Activated T-cell treated with anti-CD3 and anti-CD28 coated beads for 48 hours (primary cell): ENCODE measurements at regions not wholly inside any gene's neighbourhood (a gene's known extent, or its start where the extent isn't known, plus 50 kb on each side); places are given as distances from the start of the nearest gene placed in this dataset.
"Not testable (repeated sequence)": the region's sequence is repeated elsewhere in the genome, so short reads cannot be mapped to it uniquely, and the experiment has no call there.

Experiments
- DNase-seq: peaks from one replicate; pipeline ENCODE4 v3.0.0-alpha.2; 2020; ENCODE audit warnings: low read depth

DNA sequence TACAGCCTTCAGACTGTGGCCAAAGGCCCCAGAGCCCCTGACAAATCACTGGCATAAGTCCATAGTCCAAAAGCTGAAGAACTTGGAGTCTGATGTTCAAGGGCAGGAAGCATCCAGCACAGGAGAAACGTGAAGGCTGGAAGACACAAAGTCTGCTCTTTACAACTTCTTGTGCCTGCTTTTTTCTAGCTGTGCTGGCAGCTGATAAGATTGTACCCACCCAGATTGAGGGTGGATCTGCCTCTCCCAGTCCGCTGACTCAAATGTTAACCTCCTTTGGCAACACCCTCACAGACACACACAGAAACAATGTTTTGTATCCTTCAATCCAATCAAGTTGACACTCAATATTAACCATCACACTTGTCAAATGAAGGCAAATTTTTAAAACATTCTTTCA lies 959.5 kb downstream of the FSCB start:
- DNase-seq: not testable (repeated sequence)

DNA sequence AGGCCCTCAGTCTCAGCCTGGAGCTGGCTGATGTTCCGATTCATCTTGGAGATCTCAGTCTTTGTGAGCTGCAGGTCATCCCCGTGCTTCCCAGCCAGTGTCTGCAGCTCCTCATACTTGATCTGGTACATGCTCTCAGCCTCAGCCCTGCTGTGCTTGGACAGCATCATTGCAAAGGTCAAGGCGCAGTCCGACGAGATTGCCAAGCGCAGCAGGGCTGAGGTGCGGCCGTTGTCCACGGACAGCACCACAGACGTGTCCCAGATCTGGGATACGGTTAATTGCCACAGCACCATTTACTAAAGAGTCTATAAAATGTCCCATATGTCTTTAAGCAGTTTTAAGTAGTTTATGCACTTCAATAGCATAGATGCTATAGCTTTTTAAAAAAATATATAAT lies 965.7 kb downstream of the FSCB start:
- no peak for DNase-seq

DNA sequence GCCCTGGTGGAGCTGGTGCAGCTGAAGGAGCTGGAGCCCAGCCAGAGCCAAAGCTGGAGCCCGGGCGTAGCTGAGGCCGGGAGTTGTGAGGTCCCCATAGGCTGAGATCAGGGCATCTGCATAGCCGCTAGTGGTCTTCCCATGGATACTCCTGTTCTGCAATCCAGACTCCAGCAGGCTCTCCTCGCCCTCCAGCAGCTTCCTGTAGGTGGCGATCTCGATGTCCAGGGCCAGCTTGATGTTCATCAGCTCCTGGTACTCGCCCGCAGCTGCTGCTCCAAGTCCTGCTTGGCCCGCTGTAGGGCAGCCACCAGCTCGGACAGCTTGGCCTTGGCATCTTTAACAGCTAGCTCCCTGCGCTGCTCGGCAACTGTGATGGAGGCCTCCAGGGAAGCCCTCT lies 966.1 kb downstream of the FSCB start:
- DNase-seq: no peak

DNA sequence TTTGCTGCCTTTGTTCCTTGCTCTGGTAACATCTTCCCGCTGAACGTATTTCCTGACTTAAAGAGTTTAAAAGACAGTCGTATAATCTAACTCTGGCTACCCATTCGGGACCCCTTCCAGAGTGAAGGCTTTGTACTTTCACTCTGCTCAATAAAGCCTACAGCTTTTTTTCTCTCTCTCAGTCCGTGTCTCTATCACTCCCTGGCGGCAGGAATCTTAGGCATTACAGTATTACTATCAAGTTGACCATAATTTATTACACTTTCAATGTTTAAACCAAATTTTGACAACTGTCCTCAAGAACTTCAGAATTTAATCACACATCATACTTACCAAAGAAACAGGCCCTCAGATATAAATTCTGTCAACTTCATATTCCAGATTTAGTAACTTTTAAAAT lies 967.9 kb downstream of the FSCB start:
- no peak for DNase-seq

GRCh38 chr14:43535231-43535838 lies 971.7 kb downstream of the FSCB start:
- DNase-seq: no peak

DNA sequence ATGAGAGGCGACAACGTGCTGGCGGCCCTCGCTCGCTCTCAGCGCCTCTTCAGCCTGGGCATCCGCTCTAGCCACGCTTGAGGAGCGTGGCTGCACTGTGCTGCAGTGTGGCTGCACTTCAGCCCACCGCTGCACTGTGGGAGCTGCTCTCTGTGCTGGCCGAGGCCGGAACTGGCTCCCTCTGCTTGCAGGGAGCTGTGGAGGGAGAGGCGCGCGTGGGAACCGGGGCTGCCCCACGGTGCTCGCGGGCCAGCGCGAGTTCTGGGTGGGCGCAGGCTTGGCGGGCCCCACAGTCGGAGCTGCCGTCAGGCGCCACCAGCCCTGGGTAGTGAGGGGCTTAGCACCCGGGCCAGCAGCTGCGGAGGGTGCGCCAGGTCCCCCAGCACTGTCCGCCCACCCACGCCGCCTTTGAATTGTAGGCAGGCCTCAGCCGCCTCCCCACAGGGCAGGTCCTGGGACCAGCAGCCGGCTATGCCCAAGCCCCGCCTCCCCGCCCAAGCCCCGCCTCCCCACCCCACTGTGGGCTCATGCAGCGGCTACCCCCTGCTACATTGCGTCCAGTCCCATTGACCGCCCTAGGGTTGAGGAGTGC lies 974.2 kb downstream of the FSCB start:
- no peak for DNase-seq

DNA sequence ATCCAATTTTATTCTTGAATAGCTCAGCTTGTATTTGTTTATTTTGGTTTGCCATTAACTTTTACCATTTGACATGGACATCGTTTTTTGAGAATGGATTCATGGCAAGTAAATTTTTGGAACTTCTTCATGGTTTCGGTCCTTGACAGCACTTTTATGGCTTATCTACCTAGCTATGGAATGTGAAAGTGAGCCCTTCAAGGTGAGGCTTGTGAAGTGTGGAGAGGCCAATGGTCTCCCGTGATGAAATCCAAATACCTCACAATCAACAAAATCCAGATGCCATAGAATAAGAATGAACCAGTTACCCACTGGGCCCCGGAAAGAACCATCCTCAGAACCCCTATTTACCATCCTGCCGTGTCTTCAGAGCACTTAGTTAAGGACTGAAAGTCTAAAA lies 978.8 kb downstream of the FSCB start:
- DNase-seq: no peak

GRCh38 chr14:43525658-43526057 lies 981.4 kb downstream of the FSCB start:
- no peak for DNase-seq

DNA sequence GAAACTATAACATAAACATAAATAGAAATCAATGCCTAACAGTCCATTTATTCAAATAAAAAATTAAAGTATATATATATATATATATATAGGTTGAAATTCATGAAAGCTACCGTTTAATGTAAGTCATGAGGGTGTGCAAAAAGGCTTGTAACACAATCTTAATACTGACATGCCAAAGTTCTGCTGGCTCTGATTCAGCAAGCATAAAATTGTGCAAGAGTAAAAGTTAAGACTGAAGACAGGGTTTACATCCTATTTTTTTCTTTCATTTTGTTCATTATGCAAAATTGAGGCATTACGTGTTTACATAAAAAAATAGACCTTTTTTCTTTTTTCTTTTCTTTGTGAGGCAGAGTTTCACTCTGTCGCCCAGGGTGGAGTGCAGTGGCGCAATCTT lies 984.2 kb downstream of the FSCB start:
- DNase-seq: no peak

DNA sequence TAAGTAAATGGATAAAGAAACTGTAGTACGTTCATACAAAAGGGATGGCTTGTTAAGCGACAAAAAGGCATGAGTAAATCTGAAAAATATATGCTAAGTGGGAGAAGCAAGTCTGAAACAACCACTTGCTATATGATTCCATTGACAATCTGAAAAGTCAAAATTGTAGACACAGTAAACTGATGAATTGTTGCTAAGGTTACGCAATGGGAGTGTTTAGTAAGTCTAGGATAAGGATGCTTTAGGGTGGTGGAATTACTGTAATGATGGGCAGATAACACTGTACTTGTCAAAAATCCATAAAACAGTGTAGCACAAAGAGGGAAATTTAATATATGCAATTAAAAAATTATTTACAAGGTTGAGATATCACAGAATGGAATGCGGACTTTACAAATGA lies 984.9 kb downstream of the FSCB start:
- DNase-seq: no peak

GRCh38 chr14:43503508-43503907 lies 1003.6 kb downstream of the FSCB start:
- no peak for DNase-seq

- not testable (repeated sequence) for DNase-seq
Observed at GRCh38 chr14:43492359-43492758, 1014.7 kb downstream of the FSCB start.

GRCh38 chr14:43483415-43483814 lies 1023.7 kb downstream of the FSCB start:
- DNase-seq: no peak

DNA sequence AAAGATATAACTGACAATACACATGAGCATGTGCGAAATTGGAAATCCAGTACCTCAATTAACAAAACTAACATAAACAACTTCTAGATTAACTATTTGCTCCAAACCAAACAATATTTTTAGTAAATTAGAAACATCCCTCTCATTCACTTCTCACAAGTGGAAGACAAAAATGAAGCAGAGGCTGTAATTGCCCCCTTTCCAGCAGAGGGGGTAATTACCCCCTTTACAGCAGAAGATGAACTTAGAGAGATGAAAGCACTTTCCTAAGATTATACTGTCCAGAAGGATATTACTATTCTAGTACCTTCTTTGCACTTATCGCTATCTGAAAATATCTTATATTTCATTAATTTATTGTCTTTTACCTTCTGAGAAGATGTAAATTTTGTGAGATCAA lies 1025.2 kb downstream of the FSCB start:
- no peak for DNase-seq

- DNase-seq: no peak
Observed at GRCh38 chr14:43480976-43481375, 1026.1 kb downstream of the FSCB start.

DNA sequence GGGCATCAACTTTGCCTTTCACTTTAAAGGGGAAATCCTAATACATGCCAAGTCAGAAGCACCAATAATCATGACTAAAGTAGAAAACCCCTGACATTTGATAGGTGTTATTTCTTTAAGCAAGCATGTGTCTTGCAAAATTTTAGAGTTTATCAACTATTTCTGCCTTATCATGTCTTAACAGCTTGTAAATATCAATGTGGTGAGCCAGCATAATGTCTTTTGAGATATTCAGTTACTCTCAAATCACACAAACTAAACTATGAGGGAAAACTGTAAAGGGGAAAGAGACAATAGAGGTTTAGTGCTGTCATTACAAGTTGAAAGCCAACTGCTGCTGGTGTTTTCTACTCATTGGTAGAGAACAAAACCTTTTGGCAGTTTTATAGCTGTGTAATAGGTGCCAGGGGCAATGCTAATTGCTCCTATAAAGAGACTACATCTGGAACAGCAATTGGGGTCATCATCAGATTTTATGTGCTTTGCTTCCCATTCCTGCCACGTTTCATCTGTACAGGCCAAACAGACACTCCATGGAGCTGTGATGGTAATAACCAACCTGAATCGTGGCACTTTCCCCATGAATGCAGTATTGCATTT lies 1027.4 kb downstream of the FSCB start:
- DNase-seq: no peak

- DNase-seq: no peak
Observed at GRCh38 chr14:43476822-43477221, 1030.3 kb downstream of the FSCB start.

DNA sequence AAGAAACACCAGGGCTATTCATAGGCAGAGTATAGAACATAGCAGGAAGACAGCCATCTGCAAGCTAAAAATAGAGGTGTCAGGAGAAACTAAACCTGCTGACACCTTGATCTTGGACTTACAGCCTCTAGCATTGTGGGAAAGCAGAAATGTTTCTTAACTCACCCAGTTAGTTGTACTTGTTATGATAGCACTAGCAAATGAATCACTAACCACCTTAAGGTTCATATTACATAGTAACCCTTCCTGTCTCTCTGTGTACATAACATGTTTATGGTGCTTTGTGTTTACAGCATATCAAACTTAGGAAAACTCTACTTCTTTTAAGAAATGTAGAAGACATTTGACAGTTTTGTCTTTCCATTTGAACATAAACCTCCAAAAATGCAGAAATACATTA lies 1031.3 kb downstream of the FSCB start:
- no peak for DNase-seq

GRCh38 chr14:43471595-43471994 lies 1035.5 kb downstream of the FSCB start:
- DNase-seq: no peak

DNA sequence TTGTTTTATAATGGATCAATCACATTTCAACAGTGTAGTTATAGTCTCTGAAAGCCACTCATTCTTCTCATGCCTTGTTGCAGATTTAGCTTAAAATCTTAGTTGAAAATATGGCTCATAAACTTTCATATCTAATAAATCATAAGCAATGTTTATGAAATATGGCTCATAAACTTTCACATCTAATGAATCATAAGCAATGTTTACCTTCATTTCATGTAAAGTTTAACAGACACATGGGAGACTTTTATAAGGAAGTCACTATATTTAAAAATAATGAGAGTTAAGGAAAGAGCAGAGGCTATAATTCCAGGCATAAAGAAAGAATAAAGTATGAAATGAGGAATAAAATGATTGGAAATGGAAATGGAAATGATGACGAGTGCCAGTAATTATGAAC lies 1042.1 kb downstream of the FSCB start:
- DNase-seq: no peak

GRCh38 chr14:43449291-43449690 lies 1057.8 kb downstream of the FSCB start:
- no peak for DNase-seq

DNA sequence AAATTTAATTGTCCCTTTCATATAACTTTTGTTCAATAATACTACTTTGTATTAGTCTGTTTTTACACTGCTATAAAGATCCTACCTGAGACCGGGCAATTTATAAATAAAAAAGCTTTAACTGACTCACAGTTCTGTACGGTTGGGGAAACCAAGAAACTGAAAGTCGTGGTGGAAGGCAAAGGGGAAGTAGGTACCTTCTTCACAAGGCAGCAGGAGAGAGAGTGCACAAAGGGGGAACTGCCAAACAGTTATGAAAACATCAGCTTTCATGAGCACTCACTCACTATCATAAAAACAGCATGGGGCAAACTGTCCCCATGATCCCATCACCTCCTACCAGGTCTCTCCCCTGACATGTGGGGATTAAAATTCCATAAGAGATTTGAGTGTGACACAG lies 1069.0 kb downstream of the FSCB start:
- no peak for DNase-seq

DNA sequence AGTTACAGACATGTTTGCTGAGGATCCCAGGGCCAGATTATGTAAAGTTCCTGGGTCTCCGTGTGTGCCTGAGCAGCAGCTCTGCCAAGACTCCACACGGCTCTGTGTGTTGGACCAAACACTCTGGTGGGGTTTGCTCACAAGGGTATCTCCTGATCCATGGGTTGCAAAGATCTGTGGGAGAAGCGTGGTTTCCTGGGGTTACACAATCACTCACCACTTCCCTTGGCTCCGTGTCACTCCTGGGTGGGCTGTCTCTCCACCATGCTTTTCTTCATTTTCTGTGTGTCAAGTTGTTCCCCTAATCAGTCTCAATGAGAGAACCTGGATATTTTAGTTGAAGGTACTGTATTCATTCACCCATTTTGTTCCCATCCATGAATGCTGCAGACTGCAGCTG lies 1088.8 kb downstream of the FSCB start:
- DNase-seq: no peak

GRCh38 chr14:43413084-43413483 lies 1094.0 kb downstream of the FSCB start:
- no peak for DNase-seq
